ENCODE measurements at regions not wholly inside any gene's neighbourhood (a gene's known extent, or its start where the extent isn't known, plus 50 kb on each side); places are given as distances from the start of the nearest gene placed in this dataset.
"Not testable (repeated sequence)": the region's sequence is repeated elsewhere in the genome, so short reads cannot be mapped to it uniquely, and the experiment has no call there.

- TF ChIP-seq CTCF (IDR thresholded peaks at IDR 0.05; ENCODE audit: poor library complexity, severe bottlenecking) = no peak
- no peak for DNase-seq (ENCODE audit: low spot score)
- no peaks in the 10 kb centered on the region for H3K27me3 ChIP-seq (ENCODE audit: insufficient read depth, poor library complexity, severe bottlenecking)
- no peaks in the 10 kb centered on the region for H3K36me3 ChIP-seq (ENCODE audit: low read depth)
- H3K4me1 ChIP-seq (ENCODE audit: insufficient read depth, poor library complexity, severe bottlenecking) = peaks cover 14% of the 10 kb centered on the region
- no peak for ATAC-seq (ENCODE audit: low read depth)
- H3K27ac ChIP-seq (ENCODE audit: poor library complexity, severe bottlenecking) = no peak overlapping the region
- H3K9me3 ChIP-seq (ENCODE audit: severe bottlenecking) = no peaks in the 10 kb centered on the region
- H3K4me3 ChIP-seq (ENCODE audit: severe bottlenecking) = no peak overlapping the region
These were observed 252.0 kb upstream of the GAS1 start for GRCh38 chr9:87199278-87199677.

GRCh38 chr9:87199782-87200181 lies 252.5 kb upstream of the GAS1 start:
- DNase-seq (ENCODE audit: low spot score) (no peak), ATAC-seq (ENCODE audit: low read depth) (no peak)
- H3K9me3 ChIP-seq (ENCODE audit: severe bottlenecking) = no peaks in the 10 kb centered on the region
- H3K27ac ChIP-seq (ENCODE audit: poor library complexity, severe bottlenecking) = no peak overlapping the region
- H3K4me3 ChIP-seq (ENCODE audit: severe bottlenecking) = no peak overlapping the region
- peaks cover 8% of the 10 kb centered on the region for H3K4me1 ChIP-seq (ENCODE audit: insufficient read depth, poor library complexity, severe bottlenecking)
- no peaks in the 10 kb centered on the region for H3K27me3 ChIP-seq (ENCODE audit: insufficient read depth, poor library complexity, severe bottlenecking)
- no peak for TF ChIP-seq CTCF (IDR thresholded peaks at IDR 0.05; ENCODE audit: poor library complexity, severe bottlenecking)
- H3K36me3 ChIP-seq (ENCODE audit: low read depth) = no peaks in the 10 kb centered on the region

GRCh38 chr9:87201351-87201751 lies 254.0 kb upstream of the GAS1 start:
- no peak for DNase-seq (ENCODE audit: low spot score)
- Histone ChIP-seq H3K36me3 (ENCODE audit: low read depth) (no peaks in the 10 kb centered on the region), H3K9me3 (ENCODE audit: severe bottlenecking) (no peaks in the 10 kb centered on the region), H3K27me3 (ENCODE audit: insufficient read depth, poor library complexity, severe bottlenecking) (no peaks in the 10 kb centered on the region), H3K27ac (ENCODE audit: poor library complexity, severe bottlenecking) (no peak overlapping the region), H3K4me1 (ENCODE audit: insufficient read depth, poor library complexity, severe bottlenecking) (no peaks in the 10 kb centered on the region), H3K4me3 (ENCODE audit: severe bottlenecking) (no peak overlapping the region)
- no peak for ATAC-seq (ENCODE audit: low read depth)
- no peak for TF ChIP-seq CTCF (IDR thresholded peaks at IDR 0.05; ENCODE audit: poor library complexity, severe bottlenecking)

- Histone ChIP-seq H3K9me3 (ENCODE audit: severe bottlenecking) (no peaks in the 10 kb centered on the region), H3K4me3 (ENCODE audit: severe bottlenecking) (no peak overlapping the region), H3K4me1 (ENCODE audit: insufficient read depth, poor library complexity, severe bottlenecking) (no peaks in the 10 kb centered on the region), H3K27ac (ENCODE audit: poor library complexity, severe bottlenecking) (no peak overlapping the region), H3K27me3 (ENCODE audit: insufficient read depth, poor library complexity, severe bottlenecking) (no peaks in the 10 kb centered on the region), H3K36me3 (ENCODE audit: low read depth) (no peaks in the 10 kb centered on the region)
- peak; percentile 55; the same call in 2 of the 3 replicates for ATAC-seq (ENCODE audit: low read depth)
- DNase-seq (ENCODE audit: low spot score) = no peak
- no peak for TF ChIP-seq CTCF (IDR thresholded peaks at IDR 0.05; ENCODE audit: poor library complexity, severe bottlenecking)
These were observed 258.9 kb upstream of the GAS1 start for GRCh38 chr9:87206064-87206661.

- DNase-seq (ENCODE audit: low spot score); H3K9me3 ChIP-seq (ENCODE audit: severe bottlenecking); H3K4me3 ChIP-seq (ENCODE audit: severe bottlenecking); H3K36me3 ChIP-seq (ENCODE audit: low read depth); H3K27ac ChIP-seq (ENCODE audit: poor library complexity, severe bottlenecking); H3K27me3 ChIP-seq (ENCODE audit: insufficient read depth, poor library complexity, severe bottlenecking); ATAC-seq (ENCODE audit: low read depth): not testable (repeated sequence)
- H3K4me1 ChIP-seq (ENCODE audit: insufficient read depth, poor library complexity, severe bottlenecking) = peaks cover 12% of the 10 kb centered on the region
These were observed 263.4 kb upstream of the GAS1 start for GRCh38 chr9:87210658-87211057.

All from RWPE2 (cell line).